ENCODE measurements at regions not wholly inside any gene's neighbourhood (a gene's known extent, or its start where the extent isn't known, plus 50 kb on each side); places are given as distances from the start of the nearest gene placed in this dataset.

GRCh38 chr14:58987591-58987990 lies 200.9 kb upstream of the DAAM1 start:
- Histone ChIP-seq H3K4me1 (ENCODE audit: control insufficient read depth in 1 of 2, insufficient read depth in 2 of 2, low read length in 2 of 2) (no peaks in the 10 kb centered on the region), H3K27me3 (ENCODE audit: control insufficient read depth in 2 of 2, insufficient read depth in 2 of 2, low read length in 2 of 2) (no peaks in the 10 kb centered on the region), H3K4me3 (replicated peaks in 1 of 3; ENCODE audit: low read depth in 2 of 3, low read length in 3 of 3) (no peak overlapping the region), H3K9me3 (replicated peaks in 1 of 2; ENCODE audit: control insufficient read depth in 1 of 2, insufficient read depth in 1 of 2, low read length in 2 of 2) (peaks cover 0 to 3% of the 10 kb centered on the region in 2 donors), H4K20me1 (ENCODE audit: insufficient read depth, low read length) (no peaks in the 10 kb centered on the region), H3K36me3 (replicated peaks in 1 of 2; ENCODE audit: control insufficient read depth in 1 of 2, insufficient read depth in 2 of 2, low read length in 2 of 2) (no peaks in the 10 kb centered on the region), H3K4me2 (replicated peaks; ENCODE audit: extremely low read depth, low read length, poor library complexity, severe bottlenecking) (no peak overlapping the region), H3K9ac (ENCODE audit: insufficient read depth, low read length, poor library complexity, severe bottlenecking) (no peak overlapping the region), H3K27ac (ENCODE audit: low read depth in 1 of 2, low read length in 2 of 2) (no peak overlapping the region), H3K79me2 (ENCODE audit: insufficient read depth, low read length) (no peaks in the 10 kb centered on the region), H2AFZ (ENCODE audit: insufficient read depth, low read depth, low read length, poor library complexity, severe bottlenecking) (no peak overlapping the region)
- Mint-ChIP-seq H3K4me3 (no peak overlapping the region), H3K27ac (no peak overlapping the region), H3K27me3 (ENCODE audit: low read depth in 3 of 3) (no peaks in the 10 kb centered on the region), H3K4me1 (no peaks in the 10 kb centered on the region), H3K9me3 (peaks cover 0 to 6% (median 3%) of the 10 kb centered on the region in 7 donors), H3K36me3 (no peaks in the 10 kb centered on the region)
- TF ChIP-seq, protein P1, sequence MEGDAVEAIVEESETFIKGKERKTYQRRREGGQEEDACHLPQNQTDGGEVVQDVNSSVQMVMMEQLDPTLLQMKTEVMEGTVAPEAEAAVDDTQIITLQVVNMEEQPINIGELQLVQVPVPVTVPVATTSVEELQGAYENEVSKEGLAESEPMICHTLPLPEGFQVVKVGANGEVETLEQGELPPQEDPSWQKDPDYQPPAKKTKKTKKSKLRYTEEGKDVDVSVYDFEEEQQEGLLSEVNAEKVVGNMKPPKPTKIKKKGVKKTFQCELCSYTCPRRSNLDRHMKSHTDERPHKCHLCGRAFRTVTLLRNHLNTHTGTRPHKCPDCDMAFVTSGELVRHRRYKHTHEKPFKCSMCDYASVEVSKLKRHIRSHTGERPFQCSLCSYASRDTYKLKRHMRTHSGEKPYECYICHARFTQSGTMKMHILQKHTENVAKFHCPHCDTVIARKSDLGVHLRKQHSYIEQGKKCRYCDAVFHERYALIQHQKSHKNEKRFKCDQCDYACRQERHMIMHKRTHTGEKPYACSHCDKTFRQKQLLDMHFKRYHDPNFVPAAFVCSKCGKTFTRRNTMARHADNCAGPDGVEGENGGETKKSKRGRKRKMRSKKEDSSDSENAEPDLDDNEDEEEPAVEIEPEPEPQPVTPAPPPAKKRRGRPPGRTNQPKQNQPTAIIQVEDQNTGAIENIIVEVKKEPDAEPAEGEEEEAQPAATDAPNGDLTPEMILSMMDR (IDR thresholded peaks at IDR 0.05), result no peak
- intact Hi-C loops (cut with micrococcal nuclease), result no loop called here
- 100% methylated on average over 2 of the region's 3 CpGs for WGBS (ENCODE audit: insufficient coverage)
- no peak for DNase-seq

DNA sequence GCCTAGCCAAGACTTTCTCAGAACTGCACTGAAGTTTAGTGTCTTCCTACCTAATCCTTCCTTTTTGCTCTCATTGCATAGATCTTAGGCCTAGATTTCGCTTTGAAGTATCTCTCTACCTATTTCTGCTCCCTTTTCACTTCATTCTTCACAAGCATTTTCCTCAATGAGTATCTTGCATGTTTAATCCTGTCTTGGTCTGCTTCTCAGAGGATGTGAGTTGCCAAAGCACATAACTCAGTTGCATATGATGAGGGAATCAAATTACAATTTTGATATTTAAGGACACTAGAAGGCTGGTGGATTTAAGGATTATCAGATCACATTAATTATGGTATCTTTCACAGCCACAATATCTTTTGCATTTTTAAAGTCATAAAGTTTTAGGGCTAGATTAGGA lies 195.5 kb upstream of the DAAM1 start:
- Histone ChIP-seq H3K9me3 (replicated peaks in 1 of 2; ENCODE audit: control insufficient read depth in 1 of 2, insufficient read depth in 1 of 2, low read length in 2 of 2) (peaks cover 0 to 3% of the 10 kb centered on the region in 2 donors), H3K4me1 (ENCODE audit: control insufficient read depth in 1 of 2, insufficient read depth in 2 of 2, low read length in 2 of 2) (no peaks in the 10 kb centered on the region), H3K79me2 (ENCODE audit: insufficient read depth, low read length) (no peaks in the 10 kb centered on the region), H3K27ac (ENCODE audit: low read depth in 1 of 2, low read length in 2 of 2) (no peak overlapping the region), H3K27me3 (ENCODE audit: control insufficient read depth in 2 of 2, insufficient read depth in 2 of 2, low read length in 2 of 2) (no peaks in the 10 kb centered on the region), H3K9ac (ENCODE audit: insufficient read depth, low read length, poor library complexity, severe bottlenecking) (no peak overlapping the region), H3K4me3 (replicated peaks in 1 of 3; ENCODE audit: low read depth in 2 of 3, low read length in 3 of 3) (no peak overlapping the region), H4K20me1 (ENCODE audit: insufficient read depth, low read length) (no peaks in the 10 kb centered on the region), H3K4me2 (replicated peaks; ENCODE audit: extremely low read depth, low read length, poor library complexity, severe bottlenecking) (no peak overlapping the region), H3K36me3 (replicated peaks in 1 of 2; ENCODE audit: control insufficient read depth in 1 of 2, insufficient read depth in 2 of 2, low read length in 2 of 2) (no peaks in the 10 kb centered on the region), H2AFZ (ENCODE audit: insufficient read depth, low read depth, low read length, poor library complexity, severe bottlenecking) (no peak overlapping the region)
- no CpG with 5 or more reads among the region's 1 CpG for WGBS (ENCODE audit: insufficient coverage)
- DNase-seq, result no peak
- Mint-ChIP-seq H3K4me1 (no peaks in the 10 kb centered on the region), H3K27me3 (ENCODE audit: low read depth in 3 of 3) (no peaks in the 10 kb centered on the region), H3K27ac (no peak overlapping the region), H3K36me3 (no peaks in the 10 kb centered on the region), H3K4me3 (no peak overlapping the region), H3K9me3 (peaks cover 0 to 9% (median 5%) of the 10 kb centered on the region in 7 donors)
- TF ChIP-seq, protein P1 (IDR thresholded peaks at IDR 0.05), result no peak
- intact Hi-C loops (cut with micrococcal nuclease), result no loop called here

Data from CD14-positive monocyte (primary cell).